ENCODE measurements at regions not wholly inside any gene's neighbourhood (a gene's known extent, or its start where the extent isn't known, plus 50 kb on each side); places are given as distances from the start of the nearest gene placed in this dataset.

DNA sequence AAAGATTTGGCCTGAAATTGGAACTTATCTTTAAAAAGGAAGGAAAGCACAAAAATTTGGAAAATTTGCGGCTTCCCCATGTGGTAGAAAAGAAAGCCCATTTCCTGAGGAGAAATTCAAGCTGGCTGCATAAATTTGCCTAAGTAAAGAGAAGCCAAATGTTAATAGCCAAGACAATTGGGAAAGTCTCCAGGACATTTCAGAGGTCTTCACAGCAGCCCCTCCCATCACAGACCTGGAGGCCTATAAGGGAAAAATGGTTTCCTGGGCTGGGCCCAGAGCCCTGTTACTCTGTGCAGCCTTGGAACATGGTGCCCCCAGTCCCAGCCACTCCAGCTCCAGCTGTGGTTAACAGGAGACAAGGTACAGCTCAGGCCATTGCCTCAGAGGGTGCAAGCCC is 736.5 kb downstream of the HACE1 start:
- Histone ChIP-seq H4K8ac (ENCODE audit: extremely low read depth, insufficient read depth, low read length) (no peak overlapping the region), H3K4me3 (ENCODE audit: extremely low read depth in 1 of 4, insufficient read depth in 2 of 4, low read depth in 3 of 4, low read length in 4 of 4) (peak overlapping the region in 1 of 4 experiments; percentile 24; a peak in 1 of 8 replicates), H3K56ac (replicated peaks; ENCODE audit: insufficient read length, low read depth, low read length) (no peak overlapping the region), H2BK20ac (ENCODE audit: low read length) (no peak overlapping the region), H2BK12ac (ENCODE audit: low read depth, low read length) (peak overlapping the region; percentile 92; the same call in 1 of the 2 replicates), H3K23ac (ENCODE audit: insufficient read length) (no peak overlapping the region), H3K18ac (ENCODE audit: extremely low read depth, low read length) (0 out of 2 replicates have a peak overlapping the region, but pooled peaks have one; percentile 68), H2BK5ac (ENCODE audit: low read depth, low read length) (peak overlapping the region; percentile 92; the same call in 1 of the 2 replicates), H2AK5ac (ENCODE audit: low read depth, low read length) (no peak overlapping the region), H3K9me3 (ENCODE audit: insufficient read depth in 2 of 2, low read depth in 1 of 2, low read length in 1 of 2) (0 out of 4 replicates have a peak, but pooled peaks cover 0 to 5% of the 10 kb centered on the region in 2 experiments), H3K79me1 (ENCODE audit: low read depth, low read length) (no peaks in the 10 kb centered on the region), H3K23me2 (ENCODE audit: low read depth, low read length) (no peaks in the 10 kb centered on the region), H3K27me3 (replicated peaks in 1 of 4; ENCODE audit: control insufficient read depth in 3 of 4, extremely low read depth in 1 of 4, insufficient read depth in 3 of 4, low read length in 3 of 4) (no peaks in the 10 kb centered on the region), H4K91ac (replicated peaks; ENCODE audit: insufficient read length, low read length) (peak overlapping the region; percentile 84), H3K36me3 (ENCODE audit: control insufficient read depth in 2 of 4, insufficient read depth in 4 of 4, low read length in 3 of 4) (no peaks in the 10 kb centered on the region), H4K5ac (ENCODE audit: insufficient read length, low read depth, low read length) (no peak overlapping the region), H3K4me1 (replicated peaks in 1 of 4; ENCODE audit: control insufficient read depth in 3 of 4, insufficient read depth in 4 of 4, low read length in 3 of 4) (peaks cover 0 to 4% (median 1%) of the 10 kb centered on the region in 4 experiments; a peak in 2 of 7 replicates), H3K27ac (ENCODE audit: low read depth, low read length) (no peak overlapping the region), H2BK120ac (replicated peaks; ENCODE audit: low read depth, low read length) (no peak overlapping the region), H3K9ac (replicated peaks in 1 of 4; ENCODE audit: extremely low read depth in 1 of 4, low read depth in 3 of 4, low read length in 3 of 4) (no peak overlapping the region), H3K4ac (replicated peaks; ENCODE audit: insufficient read length, low read depth, low read length) (no peak overlapping the region), H4K20me1 (replicated peaks in 1 of 2; ENCODE audit: control insufficient read depth in 1 of 2, insufficient read depth in 2 of 2, low read length in 2 of 2) (no peaks in the 10 kb centered on the region), H3K14ac (ENCODE audit: insufficient read length) (no peak overlapping the region), H3K79me2 (ENCODE audit: control insufficient read depth in 1 of 2, insufficient read depth in 2 of 2, low read length in 2 of 2) (no peaks in the 10 kb centered on the region), H2AFZ (ENCODE audit: low read length) (peak overlapping the region; percentile 80; the same call in 1 of the 2 replicates), H3K4me2 (ENCODE audit: insufficient read depth in 1 of 2, low read depth in 2 of 2, low read length in 2 of 2) (no peak overlapping the region; a peak in 1 of 4 replicates), H2BK15ac (ENCODE audit: low read length) (no peak overlapping the region)
- CTCF ChIA-PET (ENCODE audit: partially characterized antibody): no interaction called here
- POLR2A ChIA-PET (ENCODE audit: partially characterized antibody): no interaction called here
- DNase-seq (ENCODE audit: low read depth in 1 of 2, low spot score in 2 of 2): peak in 1 of 2 experiments; percentile 48
- 81% methylated on average over 1 of the region's 1 CpG; no CpG with 5 or more reads in 1 of the 2 experiments for WGBS, 2 experiments (ENCODE audit: extremely low coverage in 1 of 2, insufficient coverage in 1 of 2, insufficient read length in 1 of 2, insufficient replicate concordance in 2 of 2, low coverage in 1 of 2, low lambda C conversion rate in 2 of 2, missing lambda C conversion rate in 1 of 2)
- TF ChIP-seq POLR2AphosphoS5 (IDR thresholded peaks at IDR 0.05; ENCODE audit: low read depth, low read length) (no peak), MAFK (IDR thresholded peaks at IDR 0.05; ENCODE audit: low read depth, low read length) (no peak), EP300 (IDR thresholded peaks at IDR 0.05; ENCODE audit: borderline replicate concordance in 1 of 2, low read depth in 2 of 2, low read length in 2 of 2) (no peak), NANOG (IDR thresholded peaks at IDR 0.05; ENCODE audit: insufficient read depth, low read depth, low read length, poor library complexity, severe bottlenecking) (no peak), TAF1 (IDR thresholded peaks at IDR 0.05; ENCODE audit: low read depth, low read length) (no peak), CHD1 (IDR thresholded peaks at IDR 0.05; ENCODE audit: low read depth, low read length) (no peak), CBX8 (IDR thresholded peaks at IDR 0.05; ENCODE audit: borderline replicate concordance, low read depth, low read length) (no peak), RAD21 (IDR thresholded peaks at IDR 0.05 in 1 of 2, conservative IDR thresholded peaks at IDR 0.05 in 1 of 2; ENCODE audit: low read depth in 2 of 2, low read length in 2 of 2) (no peak), CTCF (IDR thresholded peaks at IDR 0.05; ENCODE audit: control extremely low read depth in 1 of 3, insufficient read depth in 1 of 3, low read depth in 1 of 3, low read length in 3 of 3) (no peak), TAF7 (optimal IDR thresholded peaks at IDR 0.05; ENCODE audit: borderline replicate concordance, low read depth, low read length) (no peak), ASH2L (IDR thresholded peaks at IDR 0.05; ENCODE audit: low read length) (no peak)
- FAIRE-seq: no peak

All from H1 (cell line).